ENCODE measurements at regions not wholly inside any gene's neighbourhood (a gene's known extent, or its start where the extent isn't known, plus 50 kb on each side); places are given as distances from the start of the nearest gene placed in this dataset.

GRCh38 chr6:14676977-14677781 is 559.6 kb downstream of the CD83 start:
- Histone ChIP-seq H3K4me3 (no peak overlapping the region), H3K79me2 (ENCODE audit: control insufficient read depth, insufficient read depth, low read length) (no peaks in the 10 kb centered on the region), H3K27me3 (replicated peaks in 1 of 2; ENCODE audit: control insufficient read depth in 2 of 2, insufficient read depth in 2 of 2, low read length in 1 of 2) (no peaks in the 10 kb centered on the region), H3K27ac (ENCODE audit: control insufficient read depth, insufficient read depth) (no peak overlapping the region), H4K20me1 (ENCODE audit: control insufficient read depth, insufficient read depth) (no peaks in the 10 kb centered on the region), H3K9ac (ENCODE audit: control insufficient read depth, insufficient read depth, low read length) (no peak overlapping the region), H3K36me3 (ENCODE audit: control insufficient read depth in 2 of 2, insufficient read depth in 2 of 2, low read length in 1 of 2) (no peaks in the 10 kb centered on the region), H3K4me1 (ENCODE audit: control insufficient read depth, insufficient read depth, low read length) (no peaks in the 10 kb centered on the region), H2AFZ (ENCODE audit: control insufficient read depth, low read depth, low read length) (no peak overlapping the region), H3K9me3 (replicated peaks; ENCODE audit: control insufficient read depth, insufficient read depth, low read length) (no peaks in the 10 kb centered on the region), H3K4me2 (ENCODE audit: control insufficient read depth, insufficient read depth) (no peak overlapping the region)
- DNase-seq (ENCODE audit: low read depth, low spot score) (no peak), ATAC-seq (no peak), FAIRE-seq (peak; percentile 59)
- ChIA-PET RAD21 (ENCODE audit: unreplicated experiment) (no interaction called here), SMC1A (ENCODE audit: uncharacterized antibody, unreplicated experiment) (interaction anchor here (0.6 to 1.0 kb wide), 3 partner anchors 12 to 160 kb away, joined by 3 read pairs; no protein-coding TSS in a partner anchor), CTCF (no interaction called here), POLR2A (no interaction called here)
- peak; percentile 89 for TF ChIP-seq BCL3 (IDR thresholded peaks at IDR 0.05; ENCODE audit: borderline replicate concordance, insufficient read depth, low read depth, low read length, poor library complexity, severe bottlenecking)
- TF ChIP-seq ATF3 (IDR thresholded peaks at IDR 0.05; ENCODE audit: borderline replicate concordance, extremely low read depth, low read depth, low read length), result no peak
- no peak for TF ChIP-seq ZNF592 (IDR thresholded peaks at IDR 0.05)
- no peak for TF ChIP-seq WRNIP1 (IDR thresholded peaks at IDR 0.05; ENCODE audit: borderline replicate concordance, low read depth, low read length)
- 0 out of 2 replicates have a peak, but pooled peaks have one; percentile 49 for TF ChIP-seq TCF3 (IDR thresholded peaks at IDR 0.05; ENCODE audit: borderline replicate concordance, insufficient read depth, low read depth, low read length)
- in situ Hi-C loops (cut with MboI), result no loop called here
- 92% methylated on average over 16 of the region's 19 CpGs for WGBS (ENCODE audit: insufficient coverage, insufficient replicate concordance, low lambda C conversion rate, missing lambda C conversion rate)
- BruUV-seq (replicated peaks), result no TSS peak
- intact Hi-C loops (cut with micrococcal nuclease; ENCODE audit: unreplicated experiment), result no loop called here

Measured in GM12878 (cell line).